ENCODE measurements at regions not wholly inside any gene's neighbourhood (a gene's known extent, or its start where the extent isn't known, plus 50 kb on each side); places are given as distances from the start of the nearest gene placed in this dataset.

DNA sequence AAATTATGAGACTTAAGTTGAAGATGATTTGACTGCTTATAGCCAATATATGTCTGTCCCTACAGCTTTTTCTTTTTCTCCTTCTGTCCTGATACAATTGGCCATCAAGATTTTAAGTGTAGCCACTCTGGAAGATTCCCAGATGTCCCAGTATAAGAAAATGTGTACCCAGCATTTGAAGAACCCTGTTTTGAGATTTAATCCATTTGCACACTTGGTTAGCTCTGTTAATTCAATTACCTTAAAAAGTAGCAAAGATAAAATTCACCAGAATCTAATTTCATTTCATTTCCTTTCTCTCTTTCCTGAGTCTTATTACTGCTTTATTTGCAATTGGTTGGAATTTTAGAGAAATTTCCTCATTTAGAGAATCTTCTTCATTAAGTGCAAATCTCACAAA lies 81.4 kb downstream of the DDIT4L start:
- Histone ChIP-seq H3K27ac (ENCODE audit: extremely low read depth, low read depth, low read length) (no peak overlapping the region), H3K4me3 (ENCODE audit: low read depth, low read length) (no peak overlapping the region), H3K9me3 (ENCODE audit: control insufficient read depth, insufficient read depth, low read depth, low read length) (no peaks in the 10 kb centered on the region), H3K4me1 (ENCODE audit: control insufficient read depth, insufficient read depth, low read length) (no peaks in the 10 kb centered on the region), H3K36me3 (ENCODE audit: control insufficient read depth in 2 of 2, insufficient read depth in 1 of 2, low read length in 2 of 2) (no peaks in the 10 kb centered on the region)
- ChIA-PET CTCF (interaction anchor here (1.0 kb wide), 2 partner anchors 13 to 14 kb away, joined by 4 read pairs; no protein-coding TSS in a partner anchor), POLR2A (no interaction called here)
- no peak for TF ChIP-seq ZNF169 (tag by site-specific recombination; IDR thresholded peaks at IDR 0.05)
- TF ChIP-seq, protein P1, sequence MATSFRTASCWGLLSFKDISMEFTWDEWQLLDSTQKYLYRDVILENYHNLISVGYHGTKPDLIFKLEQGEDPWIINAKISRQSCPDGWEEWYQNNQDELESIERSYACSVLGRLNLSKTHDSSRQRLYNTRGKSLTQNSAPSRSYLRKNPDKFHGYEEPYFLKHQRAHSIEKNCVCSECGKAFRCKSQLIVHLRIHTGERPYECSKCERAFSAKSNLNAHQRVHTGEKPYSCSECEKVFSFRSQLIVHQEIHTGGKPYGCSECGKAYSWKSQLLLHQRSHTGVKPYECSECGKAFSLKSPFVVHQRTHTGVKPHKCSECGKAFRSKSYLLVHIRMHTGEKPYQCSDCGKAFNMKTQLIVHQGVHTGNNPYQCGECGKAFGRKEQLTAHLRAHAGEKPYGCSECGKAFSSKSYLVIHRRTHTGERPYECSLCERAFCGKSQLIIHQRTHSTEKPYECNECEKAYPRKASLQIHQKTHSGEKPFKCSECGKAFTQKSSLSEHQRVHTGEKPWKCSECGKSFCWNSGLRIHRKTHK (tag by site-specific recombination; IDR thresholded peaks at IDR 0.05) = no peak
- no peak for TF ChIP-seq ZNF544 (tag by site-specific recombination; IDR thresholded peaks at IDR 0.05)
- no peak for TF ChIP-seq ZEB2 (tag by site-specific recombination; IDR thresholded peaks at IDR 0.05)
- no peak for TF ChIP-seq SP3 (tag by site-specific recombination; IDR thresholded peaks at IDR 0.05)
- TF ChIP-seq ZNF747 (tag by site-specific recombination; IDR thresholded peaks at IDR 0.05) = no peak
- TF ChIP-seq ZNF837 (tag by site-specific recombination; IDR thresholded peaks at IDR 0.05) = no peak
- TF ChIP-seq ZNF701 (tag by site-specific recombination; IDR thresholded peaks at IDR 0.05) = no peak
- TF ChIP-seq ZNF157 (tag by site-specific recombination; IDR thresholded peaks at IDR 0.05) = no peak
- TF ChIP-seq, protein P2, sequence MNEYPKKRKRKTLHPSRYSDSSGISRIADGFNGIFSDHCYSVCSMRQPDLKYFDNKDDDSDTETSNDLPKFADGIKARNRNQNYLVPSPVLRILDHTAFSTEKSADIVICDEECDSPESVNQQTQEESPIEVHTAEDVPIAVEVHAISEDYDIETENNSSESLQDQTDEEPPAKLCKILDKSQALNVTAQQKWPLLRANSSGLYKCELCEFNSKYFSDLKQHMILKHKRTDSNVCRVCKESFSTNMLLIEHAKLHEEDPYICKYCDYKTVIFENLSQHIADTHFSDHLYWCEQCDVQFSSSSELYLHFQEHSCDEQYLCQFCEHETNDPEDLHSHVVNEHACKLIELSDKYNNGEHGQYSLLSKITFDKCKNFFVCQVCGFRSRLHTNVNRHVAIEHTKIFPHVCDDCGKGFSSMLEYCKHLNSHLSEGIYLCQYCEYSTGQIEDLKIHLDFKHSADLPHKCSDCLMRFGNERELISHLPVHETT (tag by site-specific recombination; IDR thresholded peaks at IDR 0.05) = no peak
- TF ChIP-seq, protein P3, sequence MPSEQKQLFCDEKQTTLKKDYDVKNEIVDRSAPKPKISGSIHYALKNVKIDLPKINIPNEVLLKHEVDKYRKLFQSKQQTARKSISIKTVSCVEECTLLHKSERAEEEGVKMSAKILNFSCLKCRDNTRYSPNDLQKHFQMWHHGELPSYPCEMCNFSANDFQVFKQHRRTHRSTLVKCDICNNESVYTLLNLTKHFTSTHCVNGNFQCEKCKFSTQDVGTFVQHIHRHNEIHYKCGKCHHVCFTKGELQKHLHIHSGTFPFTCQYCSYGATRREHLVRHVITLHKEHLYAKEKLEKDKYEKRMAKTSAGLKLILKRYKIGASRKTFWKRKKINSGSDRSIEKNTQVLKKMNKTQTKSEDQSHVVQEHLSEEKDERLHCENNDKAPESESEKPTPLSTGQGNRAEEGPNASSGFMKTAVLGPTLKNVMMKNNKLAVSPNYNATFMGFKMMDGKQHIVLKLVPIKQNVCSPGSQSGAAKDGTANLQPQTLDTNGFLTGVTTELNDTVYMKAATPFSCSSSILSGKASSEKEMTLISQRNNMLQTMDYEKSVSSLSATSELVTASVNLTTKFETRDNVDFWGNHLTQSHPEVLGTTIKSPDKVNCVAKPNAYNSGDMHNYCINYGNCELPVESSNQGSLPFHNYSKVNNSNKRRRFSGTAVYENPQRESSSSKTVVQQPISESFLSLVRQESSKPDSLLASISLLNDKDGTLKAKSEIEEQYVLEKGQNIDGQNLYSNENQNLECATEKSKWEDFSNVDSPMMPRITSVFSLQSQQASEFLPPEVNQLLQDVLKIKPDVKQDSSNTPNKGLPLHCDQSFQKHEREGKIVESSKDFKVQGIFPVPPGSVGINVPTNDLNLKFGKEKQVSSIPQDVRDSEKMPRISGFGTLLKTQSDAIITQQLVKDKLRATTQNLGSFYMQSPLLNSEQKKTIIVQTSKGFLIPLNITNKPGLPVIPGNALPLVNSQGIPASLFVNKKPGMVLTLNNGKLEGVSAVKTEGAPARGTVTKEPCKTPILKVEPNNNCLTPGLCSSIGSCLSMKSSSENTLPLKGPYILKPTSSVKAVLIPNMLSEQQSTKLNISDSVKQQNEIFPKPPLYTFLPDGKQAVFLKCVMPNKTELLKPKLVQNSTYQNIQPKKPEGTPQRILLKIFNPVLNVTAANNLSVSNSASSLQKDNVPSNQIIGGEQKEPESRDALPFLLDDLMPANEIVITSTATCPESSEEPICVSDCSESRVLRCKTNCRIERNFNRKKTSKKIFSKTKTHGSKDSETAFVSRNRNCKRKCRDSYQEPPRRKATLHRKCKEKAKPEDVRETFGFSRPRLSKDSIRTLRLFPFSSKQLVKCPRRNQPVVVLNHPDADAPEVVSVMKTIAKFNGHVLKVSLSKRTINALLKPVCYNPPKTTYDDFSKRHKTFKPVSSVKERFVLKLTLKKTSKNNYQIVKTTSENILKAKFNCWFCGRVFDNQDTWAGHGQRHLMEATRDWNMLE (tag by site-specific recombination; conservative IDR thresholded peaks at IDR 0.05; ENCODE audit: low read depth) = no peak
- no peak for TF ChIP-seq ZFHX2 (tag by site-specific recombination; conservative IDR thresholded peaks at IDR 0.05)
- TF ChIP-seq ZNF548 (tag by site-specific recombination; IDR thresholded peaks at IDR 0.05) = no peak
- TF ChIP-seq KLF8 (tag by site-specific recombination; IDR thresholded peaks at IDR 0.05) = no peak

DNA sequence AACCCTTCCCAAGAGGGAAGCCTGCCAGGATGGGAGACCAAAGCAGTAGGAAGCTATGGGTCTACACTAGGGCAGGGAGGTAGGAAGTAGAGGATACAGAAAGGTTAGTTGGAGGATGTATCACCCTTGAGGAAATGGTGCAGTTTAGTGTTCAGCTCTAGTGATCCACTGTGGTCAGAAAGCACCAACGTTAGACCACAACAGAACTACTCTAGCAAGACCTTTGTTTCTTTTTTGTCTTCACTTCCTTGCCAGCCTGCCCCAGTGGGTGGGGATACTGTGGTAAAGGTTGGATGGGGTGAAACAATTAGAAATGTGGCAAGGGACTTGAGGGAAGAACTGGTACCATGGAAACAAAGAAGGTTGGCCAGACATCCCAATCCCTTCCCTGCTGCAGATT lies 83.3 kb downstream of the DDIT4L start:
- CTCF ChIA-PET = no interaction called here
- TF ChIP-seq ZNF132 (tag by site-specific recombination; IDR thresholded peaks at IDR 0.05; ENCODE audit: borderline replicate concordance) (no peak), SP7 (tag by site-specific recombination; IDR thresholded peaks at IDR 0.05) (no peak), ZNF16 (tag by site-specific recombination; IDR thresholded peaks at IDR 0.05; ENCODE audit: low read depth) (no peak), ZNF571 (tag by site-specific recombination; IDR thresholded peaks at IDR 0.05) (no peak), ZNF433 (tag by site-specific recombination; IDR thresholded peaks at IDR 0.05; ENCODE audit: low read depth) (no peak), ZNF623 (tag by site-specific recombination; IDR thresholded peaks at IDR 0.05) (no peak), ZNF626 (tag by site-specific recombination; IDR thresholded peaks at IDR 0.05) (no peak), ZNF830 (tag by site-specific recombination; IDR thresholded peaks at IDR 0.05; ENCODE audit: low read depth) (no peak), ZNF221 (tag by site-specific recombination; IDR thresholded peaks at IDR 0.05; ENCODE audit: borderline replicate concordance) (no peak)
- TF ChIP-seq, protein P4, sequence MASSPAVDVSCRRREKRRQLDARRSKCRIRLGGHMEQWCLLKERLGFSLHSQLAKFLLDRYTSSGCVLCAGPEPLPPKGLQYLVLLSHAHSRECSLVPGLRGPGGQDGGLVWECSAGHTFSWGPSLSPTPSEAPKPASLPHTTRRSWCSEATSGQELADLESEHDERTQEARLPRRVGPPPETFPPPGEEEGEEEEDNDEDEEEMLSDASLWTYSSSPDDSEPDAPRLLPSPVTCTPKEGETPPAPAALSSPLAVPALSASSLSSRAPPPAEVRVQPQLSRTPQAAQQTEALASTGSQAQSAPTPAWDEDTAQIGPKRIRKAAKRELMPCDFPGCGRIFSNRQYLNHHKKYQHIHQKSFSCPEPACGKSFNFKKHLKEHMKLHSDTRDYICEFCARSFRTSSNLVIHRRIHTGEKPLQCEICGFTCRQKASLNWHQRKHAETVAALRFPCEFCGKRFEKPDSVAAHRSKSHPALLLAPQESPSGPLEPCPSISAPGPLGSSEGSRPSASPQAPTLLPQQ (tag by site-specific recombination; IDR thresholded peaks at IDR 0.05) = no peak
- TF ChIP-seq, protein P5, sequence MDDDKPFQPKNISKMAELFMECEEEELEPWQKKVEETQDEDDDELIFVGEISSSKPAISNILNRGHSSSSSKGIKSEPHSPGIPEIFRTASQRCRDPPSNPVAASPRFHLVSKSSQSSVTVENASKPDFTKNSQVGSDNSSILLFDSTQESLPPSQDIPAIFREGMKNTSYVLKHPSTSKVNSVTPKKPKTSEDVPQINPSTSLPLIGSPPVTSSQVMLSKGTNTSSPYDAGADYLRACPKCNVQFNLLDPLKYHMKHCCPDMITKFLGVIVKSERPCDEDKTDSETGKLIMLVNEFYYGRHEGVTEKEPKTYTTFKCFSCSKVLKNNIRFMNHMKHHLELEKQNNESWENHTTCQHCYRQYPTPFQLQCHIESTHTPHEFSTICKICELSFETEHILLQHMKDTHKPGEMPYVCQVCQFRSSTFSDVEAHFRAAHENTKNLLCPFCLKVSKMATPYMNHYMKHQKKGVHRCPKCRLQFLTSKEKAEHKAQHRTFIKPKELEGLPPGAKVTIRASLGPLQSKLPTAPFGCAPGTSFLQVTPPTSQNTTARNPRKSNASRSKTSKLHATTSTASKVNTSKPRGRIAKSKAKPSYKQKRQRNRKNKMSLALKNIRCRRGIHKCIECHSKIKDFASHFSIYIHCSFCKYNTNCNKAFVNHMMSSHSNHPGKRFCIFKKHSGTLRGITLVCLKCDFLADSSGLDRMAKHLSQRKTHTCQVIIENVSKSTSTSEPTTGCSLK (tag by site-specific recombination; IDR thresholded peaks at IDR 0.05) = no peak
- TF ChIP-seq, protein P6, sequence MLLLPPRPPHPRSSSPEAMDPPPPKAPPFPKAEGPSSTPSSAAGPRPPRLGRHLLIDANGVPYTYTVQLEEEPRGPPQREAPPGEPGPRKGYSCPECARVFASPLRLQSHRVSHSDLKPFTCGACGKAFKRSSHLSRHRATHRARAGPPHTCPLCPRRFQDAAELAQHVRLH (tag by site-specific recombination; IDR thresholded peaks at IDR 0.05) = no peak

More for the DNA sequence above, 83.3 kb downstream of the DDIT4L start:
- H3K36me3 ChIP-seq (ENCODE audit: control insufficient read depth in 2 of 2, insufficient read depth in 1 of 2, low read length in 2 of 2) = no peaks in the 10 kb centered on the region
- no peak overlapping the region for H3K4me3 ChIP-seq (ENCODE audit: low read depth, low read length)
- H3K27ac ChIP-seq (ENCODE audit: extremely low read depth, low read depth, low read length) = no peak overlapping the region
- no peaks in the 10 kb centered on the region for H3K9me3 ChIP-seq (ENCODE audit: control insufficient read depth, insufficient read depth, low read depth, low read length)
- POLR2A ChIA-PET = no interaction called here
- no peaks in the 10 kb centered on the region for H3K4me1 ChIP-seq (ENCODE audit: control insufficient read depth, insufficient read depth, low read length)

Measured in HEK293 (cell line).